Spinal cord (tissue), 9 donors: ENCODE measurements at regions not wholly inside any gene's neighbourhood (a gene's known extent, or its start where the extent isn't known, plus 50 kb on each side); places are given as distances from the start of the nearest gene placed in this dataset.

Source experiments
- DNase-seq, 6 donors: peaks; one replicate each; pipeline versions ENCODE4 v3.0.0 to v3.0.0-alpha.2; 2013 to 2015; ENCODE audit warnings: low spot score in 6 of 6, low read depth in 4 of 6
- H3K27ac ChIP-seq: one replicate; pipeline ENCODE4 v1.5.1; 2013; ENCODE audit warnings: low read depth, low read length, control low read depth
- H3K27me3 ChIP-seq: one replicate; pipeline ENCODE4 v1.6.1; 2013; ENCODE audit warnings: low read length; ENCODE audit not compliant: control insufficient read depth, insufficient read depth
- H3K36me3 ChIP-seq: one replicate; pipeline ENCODE4 v1.6.1; 2013; ENCODE audit warnings: low read length; ENCODE audit not compliant: control insufficient read depth, insufficient read depth
- H3K4me1 ChIP-seq: one replicate; pipeline ENCODE4 v1.6.1; 2013; ENCODE audit warnings: low read length; ENCODE audit not compliant: control insufficient read depth, insufficient read depth
- H3K4me3 ChIP-seq: one replicate; pipeline ENCODE4 v1.5.1; 2013; ENCODE audit warnings: low read depth, low read length, control low read depth
- H3K9me3 ChIP-seq: one replicate; pipeline ENCODE4 v1.6.1; 2013; ENCODE audit warnings: low read length; ENCODE audit not compliant: control insufficient read depth, insufficient read depth
- WGBS: methylation state at CpG from one replicate; pipeline ENCODE4 v1.1.5; 2013; ENCODE audit warnings: missing lambda C conversion rate; ENCODE audit not compliant: insufficient coverage; 5-methylcytosine and 5-hydroxymethylcytosine counted together
- donor health status: healthy.

- no peak overlapping the region for H3K27ac ChIP-seq
- H3K27me3 ChIP-seq, result no peaks in the 10 kb centered on the region
- no peaks in the 10 kb centered on the region for H3K9me3 ChIP-seq
- no peak overlapping the region for H3K4me3 ChIP-seq
- 40% methylated on average over 1 of the region's 3 CpGs for WGBS
- H3K4me1 ChIP-seq, result peaks cover 5% of the 10 kb centered on the region
- DNase-seq, result peak in 1 of 6 donors; percentile 11
- H3K36me3 ChIP-seq, result no peaks in the 10 kb centered on the region
Measured at GRCh38 chr17:70776441-70776840, 607.1 kb downstream of the KCNJ2 start.

GRCh38 chr17:70780031-70780430 lies 610.7 kb downstream of the KCNJ2 start:
- no peaks in the 10 kb centered on the region for H3K9me3 ChIP-seq
- H3K27ac ChIP-seq, result no peak overlapping the region
- DNase-seq, result no peak
- H3K4me1 ChIP-seq, result no peaks in the 10 kb centered on the region
- 75% methylated on average over 1 of the region's 2 CpGs for WGBS
- no peaks in the 10 kb centered on the region for H3K27me3 ChIP-seq
- H3K36me3 ChIP-seq, result no peaks in the 10 kb centered on the region
- no peak overlapping the region for H3K4me3 ChIP-seq

GRCh38 chr17:70786081-70786480 lies 616.7 kb downstream of the KCNJ2 start:
- no CpG with 5 or more reads among the region's 2 CpGs for WGBS

GRCh38 chr17:70787721-70788300 lies 618.5 kb downstream of the KCNJ2 start:
- Histone ChIP-seq H3K36me3 (no peaks in the 10 kb centered on the region), H3K9me3 (peaks cover 1% of the 10 kb centered on the region), H3K4me3 (no peak overlapping the region), H3K27me3 (no peaks in the 10 kb centered on the region), H3K27ac (no peak overlapping the region), H3K4me1 (no peaks in the 10 kb centered on the region)
- DNase-seq, result peak in 1 of 6 donors; percentile 18
- WGBS, result no CpG with 5 or more reads among the region's 3 CpGs

More at GRCh38 chr17:70786081-70786480, 616.7 kb downstream of the KCNJ2 start:
- Histone ChIP-seq H3K9me3 (peaks cover 1% of the 10 kb centered on the region), H3K4me1 (no peaks in the 10 kb centered on the region), H3K4me3 (no peak overlapping the region), H3K27ac (no peak overlapping the region), H3K36me3 (no peaks in the 10 kb centered on the region), H3K27me3 (no peaks in the 10 kb centered on the region)
- DNase-seq, result no peak

- H3K9me3 ChIP-seq, result peaks cover 1% of the 10 kb centered on the region
- no peaks in the 10 kb centered on the region for H3K4me1 ChIP-seq
- no peak overlapping the region for H3K27ac ChIP-seq
- H3K4me3 ChIP-seq, result no peak overlapping the region
- H3K36me3 ChIP-seq, result no peaks in the 10 kb centered on the region
- H3K27me3 ChIP-seq, result no peaks in the 10 kb centered on the region
- DNase-seq, result no peak
- 79% methylated on average over 2 of the region's 5 CpGs for WGBS
Measured at GRCh38 chr17:70791748-70792443, 622.6 kb downstream of the KCNJ2 start.

DNA sequence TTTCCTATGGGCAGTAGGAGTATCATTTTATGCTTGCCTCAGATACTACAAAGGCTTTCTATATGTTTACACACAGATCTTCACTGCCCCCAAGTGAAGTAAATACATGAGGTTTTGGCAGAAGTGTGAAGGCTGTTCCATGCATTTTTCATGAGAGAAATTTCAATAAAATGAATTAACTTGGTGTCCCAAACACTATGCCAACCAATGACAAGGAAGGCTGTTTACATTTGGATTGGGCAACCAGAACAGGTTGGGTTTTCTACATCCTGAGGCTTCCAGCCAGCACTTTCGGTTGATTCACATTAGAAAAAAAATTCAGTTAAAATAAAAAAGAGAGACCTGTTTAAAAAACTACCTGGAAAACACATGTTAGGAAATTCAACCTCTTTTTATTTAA lies 625.4 kb downstream of the KCNJ2 start:
- DNase-seq, result peak in 2 of 6 donors; percentile 56 to 59
- H3K27me3 ChIP-seq, result no peaks in the 10 kb centered on the region
- no CpG with 5 or more reads among the region's 1 CpG for WGBS
- H3K36me3 ChIP-seq, result no peaks in the 10 kb centered on the region
- H3K4me3 ChIP-seq, result no peak overlapping the region
- no peak overlapping the region for H3K27ac ChIP-seq
- peaks cover 1% of the 10 kb centered on the region for H3K9me3 ChIP-seq
- H3K4me1 ChIP-seq, result no peaks in the 10 kb centered on the region

DNA sequence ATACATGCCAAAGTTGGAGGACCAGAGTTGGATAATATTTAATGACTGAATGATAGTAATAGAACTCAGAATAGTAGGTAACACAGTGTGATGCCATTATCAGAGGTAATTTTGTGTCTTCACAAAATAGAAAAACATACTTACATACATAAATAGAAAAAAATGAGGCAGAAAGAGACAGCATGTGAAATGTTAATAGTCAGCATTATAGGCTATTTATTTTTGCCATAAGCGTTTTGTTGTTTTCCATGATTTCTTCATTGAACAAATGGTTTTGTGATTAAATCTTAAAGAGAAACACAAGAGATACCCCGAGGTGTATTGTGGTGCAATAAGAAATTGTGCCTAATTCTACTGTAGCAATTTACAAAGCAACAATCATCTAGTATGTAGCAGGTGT lies 626.3 kb downstream of the KCNJ2 start:
- no peak for DNase-seq
- no peaks in the 10 kb centered on the region for H3K4me1 ChIP-seq
- no peaks in the 10 kb centered on the region for H3K36me3 ChIP-seq
- WGBS, result no CpG with 5 or more reads among the region's 2 CpGs
- peaks cover 1% of the 10 kb centered on the region for H3K9me3 ChIP-seq
- H3K27me3 ChIP-seq, result no peaks in the 10 kb centered on the region
- H3K27ac ChIP-seq, result no peak overlapping the region
- no peak overlapping the region for H3K4me3 ChIP-seq

GRCh38 chr17:70796757-70797156 lies 627.4 kb downstream of the KCNJ2 start:
- 94% methylated on average over 4 of the region's 4 CpGs for WGBS
- no peaks in the 10 kb centered on the region for H3K36me3 ChIP-seq
- H3K27me3 ChIP-seq, result no peaks in the 10 kb centered on the region
- DNase-seq, result no peak
- H3K9me3 ChIP-seq, result no peaks in the 10 kb centered on the region
- H3K4me3 ChIP-seq, result no peak overlapping the region
- H3K4me1 ChIP-seq, result no peaks in the 10 kb centered on the region
- no peak overlapping the region for H3K27ac ChIP-seq

DNA sequence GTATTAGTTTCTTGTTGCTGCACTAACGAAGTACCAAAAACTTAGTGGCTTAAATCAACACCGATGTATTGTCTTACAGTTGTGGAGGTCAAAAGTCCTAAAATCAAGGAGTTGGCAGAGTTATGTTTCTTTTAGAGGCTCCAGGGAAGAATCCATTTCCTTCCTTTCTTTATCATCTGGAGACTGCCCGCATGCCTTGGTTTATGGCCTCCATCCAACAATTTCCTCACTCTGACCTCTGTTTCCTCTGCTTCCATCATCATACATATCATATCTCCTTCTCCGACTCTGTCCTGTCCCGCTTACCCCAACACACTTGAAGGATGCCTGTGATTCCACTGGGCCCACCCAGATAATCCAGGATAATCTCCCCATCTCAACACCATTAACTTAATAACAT lies 627.8 kb downstream of the KCNJ2 start:
- no peaks in the 10 kb centered on the region for H3K9me3 ChIP-seq
- no peaks in the 10 kb centered on the region for H3K4me1 ChIP-seq
- H3K4me3 ChIP-seq, result no peak overlapping the region
- 71% methylated on average over 4 of the region's 5 CpGs for WGBS
- H3K36me3 ChIP-seq, result no peaks in the 10 kb centered on the region
- H3K27me3 ChIP-seq, result no peaks in the 10 kb centered on the region
- DNase-seq, result no peak
- H3K27ac ChIP-seq, result no peak overlapping the region

- Histone ChIP-seq H3K4me1 (no peaks in the 10 kb centered on the region), H3K27me3 (no peaks in the 10 kb centered on the region), H3K9me3 (no peaks in the 10 kb centered on the region), H3K4me3 (no peak overlapping the region), H3K36me3 (no peaks in the 10 kb centered on the region), H3K27ac (no peak overlapping the region)
- no peak for DNase-seq
Measured at GRCh38 chr17:70804161-70804560, 634.8 kb downstream of the KCNJ2 start.
